Stomach (tissue), 4 donors: ENCODE measurements at regions not wholly inside any gene's neighbourhood (a gene's known extent, or its start where the extent isn't known, plus 50 kb on each side); places are given as distances from the start of the nearest gene placed in this dataset.

Experiments used
- EP300 ChIP-seq: sonication (generic); formaldehyde crosslinking; IDR thresholded peaks from one replicate; pipeline ENCODE4 v1.6.1; 2017; ENCODE audit warnings: antibody characterized with exemption
- POLR2A ChIP-seq, 4 donors: fragments of 450-650 bp; IDR thresholded peaks; one replicate each; pipeline ENCODE4 v1.6.1; 2016; ENCODE audit warnings: antibody characterized with exemption in 4 of 4, control low read depth in 2 of 4, mild to moderate bottlenecking in 1 of 4, moderate library complexity in 1 of 4
- TF ChIP-seq, protein P1 (sequence below), 7 experiments: fragments of 450-650 bp in 4 of 7; fragments of 200-600 bp in 3 of 7; sonication (generic) in 3 of 7; IDR thresholded peaks; one replicate each; pipeline ENCODE4 v1.5.1; 2016 to 2019; ENCODE audit warnings: antibody characterized with exemption in 7 of 7, control low read depth in 2 of 7, mild to moderate bottlenecking in 1 of 7

DNA sequence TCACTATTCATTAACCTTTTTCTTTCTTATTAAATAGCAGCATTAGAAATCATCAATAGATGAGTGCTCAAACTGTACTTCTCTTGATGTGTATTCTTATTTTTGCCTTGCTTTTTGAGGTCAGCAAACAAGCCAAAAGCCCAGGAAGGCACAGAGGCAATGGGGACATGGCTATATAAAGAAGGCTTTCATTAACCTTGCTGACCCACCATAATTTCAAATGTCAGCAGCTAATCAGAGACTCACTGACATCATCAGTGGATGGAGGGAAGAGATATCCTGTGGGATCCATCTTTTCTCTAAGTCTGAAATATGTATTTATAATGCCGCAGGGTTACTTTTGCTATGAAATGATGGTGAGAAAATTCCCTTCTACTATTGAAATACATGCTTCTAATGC is 1162.8 kb upstream of the ACVR2A start:
- no peak for TF ChIP-seq POLR2A (IDR thresholded peaks at IDR 0.05)
- TF ChIP-seq, protein P1, sequence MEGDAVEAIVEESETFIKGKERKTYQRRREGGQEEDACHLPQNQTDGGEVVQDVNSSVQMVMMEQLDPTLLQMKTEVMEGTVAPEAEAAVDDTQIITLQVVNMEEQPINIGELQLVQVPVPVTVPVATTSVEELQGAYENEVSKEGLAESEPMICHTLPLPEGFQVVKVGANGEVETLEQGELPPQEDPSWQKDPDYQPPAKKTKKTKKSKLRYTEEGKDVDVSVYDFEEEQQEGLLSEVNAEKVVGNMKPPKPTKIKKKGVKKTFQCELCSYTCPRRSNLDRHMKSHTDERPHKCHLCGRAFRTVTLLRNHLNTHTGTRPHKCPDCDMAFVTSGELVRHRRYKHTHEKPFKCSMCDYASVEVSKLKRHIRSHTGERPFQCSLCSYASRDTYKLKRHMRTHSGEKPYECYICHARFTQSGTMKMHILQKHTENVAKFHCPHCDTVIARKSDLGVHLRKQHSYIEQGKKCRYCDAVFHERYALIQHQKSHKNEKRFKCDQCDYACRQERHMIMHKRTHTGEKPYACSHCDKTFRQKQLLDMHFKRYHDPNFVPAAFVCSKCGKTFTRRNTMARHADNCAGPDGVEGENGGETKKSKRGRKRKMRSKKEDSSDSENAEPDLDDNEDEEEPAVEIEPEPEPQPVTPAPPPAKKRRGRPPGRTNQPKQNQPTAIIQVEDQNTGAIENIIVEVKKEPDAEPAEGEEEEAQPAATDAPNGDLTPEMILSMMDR (IDR thresholded peaks at IDR 0.05): no peak
- TF ChIP-seq EP300: no peak
